H9 (cell line): ENCODE measurements at regions not wholly inside any gene's neighbourhood (a gene's known extent, or its start where the extent isn't known, plus 50 kb on each side); places are given as distances from the start of the nearest gene placed in this dataset.

ENCODE experiments used
- DNase-seq: peaks from one replicate; pipeline ENCODE4 v3.0.0-alpha.2; 2017
- H2AFZ ChIP-seq: one replicate; pipeline ENCODE4 v1.6.1; 2013; ENCODE audit warnings: mild to moderate bottlenecking, low read length, control low read depth, moderate library complexity
- H2AK5ac ChIP-seq: 2 replicates; pipeline ENCODE4 v1.6.1; 2013; ENCODE audit warnings: low read length, control low read depth, mixed read lengths; ENCODE audit not compliant: insufficient read length
- H2BK120ac ChIP-seq: one replicate; pipeline ENCODE4 v1.6.1; 2013; ENCODE audit warnings: low read depth, mild to moderate bottlenecking, low read length, control low read depth, inconsistent platforms; ENCODE audit not compliant: poor library complexity, severe bottlenecking
- H2BK12ac ChIP-seq: 2 replicates; pipeline ENCODE4 v1.6.1; 2013; ENCODE audit warnings: low read length, control low read depth, mixed read lengths, low read depth; ENCODE audit not compliant: insufficient read length
- H2BK15ac ChIP-seq: 2 replicates; pipeline ENCODE4 v1.6.1; 2013; ENCODE audit warnings: low read depth, low read length, control low read depth
- H2BK20ac ChIP-seq: one replicate; pipeline ENCODE4 v1.6.1; 2013; ENCODE audit warnings: low read depth, mild to moderate bottlenecking, low read length, control low read depth, inconsistent platforms; ENCODE audit not compliant: poor library complexity, severe bottlenecking
- H2BK5ac ChIP-seq: 2 replicates; pipeline ENCODE4 v1.6.1; 2013; ENCODE audit warnings: low read length, control low read depth, mixed read lengths; ENCODE audit not compliant: insufficient read length
- H3K14ac ChIP-seq: 2 replicates; pipeline ENCODE4 v1.6.1; 2013; ENCODE audit warnings: low read length, control low read depth; ENCODE audit not compliant: insufficient read depth
- H3K18ac ChIP-seq: 2 replicates; pipeline ENCODE4 v1.6.1; 2013; ENCODE audit warnings: low read depth, mild to moderate bottlenecking, mixed read lengths, low read length, control low read depth; ENCODE audit not compliant: insufficient read length
- H3K23ac ChIP-seq: 2 replicates; pipeline ENCODE4 v1.6.1; 2013; ENCODE audit warnings: low read length, control low read depth, mixed read lengths, low read depth; ENCODE audit not compliant: insufficient read length
- H3K23me2 ChIP-seq: 2 replicates; pipeline ENCODE4 v1.6.1; 2013; ENCODE audit warnings: low read depth, mild to moderate bottlenecking, mixed read lengths, low read length, control low read depth; ENCODE audit not compliant: insufficient read length, poor library complexity, severe bottlenecking
- H3K27ac ChIP-seq: 2 replicates; pipeline ENCODE4 v1.5.1; 2013; ENCODE audit warnings: low read length, control low read depth, mixed read lengths, low read depth; ENCODE audit not compliant: insufficient read length
- H3K27me3 ChIP-seq: 2 replicates; pipeline ENCODE4 v1.6.1; 2013; ENCODE audit warnings: low read length, control low read depth, inconsistent platforms; ENCODE audit not compliant: insufficient read depth
- H3K4ac ChIP-seq: 2 replicates; pipeline ENCODE4 v1.6.1; 2013; ENCODE audit warnings: low read depth, mild to moderate bottlenecking, control low read depth, inconsistent platforms, low read length, moderate library complexity
- H3K4me1 ChIP-seq: 2 replicates; pipeline ENCODE4 v1.6.1; 2013; ENCODE audit warnings: low read length, control low read depth, inconsistent platforms; ENCODE audit not compliant: insufficient read depth
- H3K4me2 ChIP-seq: 2 replicates; pipeline ENCODE4 v1.6.1; 2013; ENCODE audit warnings: low read length, control low read depth, mixed read lengths; ENCODE audit not compliant: insufficient read length, insufficient read depth
- H3K56ac ChIP-seq: 2 replicates; pipeline ENCODE4 v1.6.1; 2013; ENCODE audit warnings: low read depth, mild to moderate bottlenecking, mixed read lengths, low read length, control low read depth; ENCODE audit not compliant: insufficient read length
- H3K79me1 ChIP-seq: 2 replicates; pipeline ENCODE4 v1.6.1; 2013; ENCODE audit warnings: low read depth, mild to moderate bottlenecking, moderate library complexity, low read length, control low read depth, inconsistent platforms; ENCODE audit not compliant: insufficient read depth, poor library complexity, severe bottlenecking
- H3K79me2 ChIP-seq: 2 replicates; pipeline ENCODE4 v1.6.1; 2013; ENCODE audit warnings: low read length, control low read depth, inconsistent platforms; ENCODE audit not compliant: insufficient read depth
- H3K9ac ChIP-seq: 2 replicates; pipeline ENCODE4 v1.6.1; 2013; ENCODE audit warnings: low read length, control low read depth, mixed read lengths; ENCODE audit not compliant: insufficient read length; ENCODE audit errors: extremely low read depth
- H3K9me3 ChIP-seq: one replicate; pipeline ENCODE4 v1.6.1; 2013; ENCODE audit warnings: low read depth, low read length, inconsistent platforms; ENCODE audit not compliant: control insufficient read depth
- H3T11ph ChIP-seq: one replicate; pipeline ENCODE4 v1.6.1; 2013; ENCODE audit warnings: mild to moderate bottlenecking, low read length, control low read depth, inconsistent platforms
- H4K20me1 ChIP-seq: one replicate; pipeline ENCODE4 v1.6.1; 2013; ENCODE audit not compliant: control insufficient read depth, insufficient read length, insufficient read depth
- H4K5ac ChIP-seq: 2 replicates; pipeline ENCODE4 v1.6.1; 2013; ENCODE audit warnings: low read depth, mild to moderate bottlenecking, mixed read lengths, low read length, control low read depth; ENCODE audit not compliant: insufficient read length
- H4K8ac ChIP-seq: replicated peaks from 2 replicates; pipeline ENCODE4 v1.6.1; 2013; ENCODE audit warnings: low read length, control low read depth, mixed read lengths, low read depth; ENCODE audit not compliant: insufficient read length
- H4K91ac ChIP-seq: 2 replicates; pipeline ENCODE4 v1.6.1; 2013; ENCODE audit warnings: low read depth, mild to moderate bottlenecking, moderate library complexity, mixed read lengths, low read length, control low read depth; ENCODE audit not compliant: insufficient read length
- H3K27ac Mint-ChIP-seq, 3 experiments: 2 replicates in 2 of 3; 3 replicates in 1 of 3; pipeline ENCODE4 v1.8.0; 2020 to 2021; ENCODE audit warnings: mixed read lengths in 3 of 3, mild to moderate bottlenecking in 1 of 3, moderate library complexity in 1 of 3
- H3K27me3 Mint-ChIP-seq: 2 replicates; pipeline ENCODE4 v1.8.0; 2021; ENCODE audit warnings: low read depth, mild to moderate bottlenecking, moderate library complexity, mixed read lengths
- H3K36me3 Mint-ChIP-seq, 3 experiments: 2 replicates in 2 of 3; 3 replicates in 1 of 3; pipeline ENCODE4 v1.8.0; 2020 to 2021; ENCODE audit warnings: low read depth in 3 of 3, mixed read lengths in 3 of 3; ENCODE audit not compliant: insufficient read depth in 1 of 3
- H3K4me1 Mint-ChIP-seq, 2 experiments: 2 replicates each; pipeline ENCODE4 v1.8.0; 2020; ENCODE audit warnings: mixed read lengths in 2 of 2
- H3K4me3 Mint-ChIP-seq, 2 experiments: 2 replicates in 1 of 2; 3 replicates in 1 of 2; pipeline ENCODE4 v1.8.0; 2020 to 2021; ENCODE audit warnings: mild to moderate bottlenecking in 2 of 2, mixed read lengths in 2 of 2, moderate library complexity in 1 of 2
- H3K9me3 Mint-ChIP-seq, 2 experiments: 2 replicates in 1 of 2; 3 replicates in 1 of 2; pipeline ENCODE4 v1.8.0; 2020; ENCODE audit warnings: mild to moderate bottlenecking in 2 of 2, mixed read lengths in 2 of 2, moderate library complexity in 1 of 2
- CTCF ChIP-seq: fragments of 200-600 bp; sonication (generic); conservative IDR thresholded peaks from 3 replicates; pipeline ENCODE4 v1.8.0; 2021; ENCODE audit warnings: antibody characterized with exemption, mild to moderate bottlenecking
- WGBS: extraction: QIAGEN DNeasy Blood & Tissue Kit; methylation state at CpG from one replicate; pipeline ENCODE4 v1.1.7; 2013; ENCODE audit warnings: missing lambda C conversion rate, low lambda C conversion rate, mixed read lengths; ENCODE audit not compliant: insufficient read length; ENCODE audit errors: extremely low coverage; 5-methylcytosine and 5-hydroxymethylcytosine counted together

GRCh38 chr2:191580581-191580980 lies 97.4 kb upstream of the NABP1 start:
- H4K8ac ChIP-seq, result no peak overlapping the region
- no peak overlapping the region for H3K9ac ChIP-seq
- no peak overlapping the region for H2BK20ac ChIP-seq
- H3K23ac ChIP-seq, result no peak overlapping the region
- H2BK120ac ChIP-seq, result no peak overlapping the region
- no peak overlapping the region for H2AFZ ChIP-seq
- H3K79me2 ChIP-seq, result no peaks in the 10 kb centered on the region
- no peak for TF ChIP-seq CTCF
- no peak overlapping the region for H3K4me2 ChIP-seq
- H3K4me1 ChIP-seq, result no peaks in the 10 kb centered on the region
- no peak overlapping the region for H3T11ph ChIP-seq
- no peak overlapping the region for H3K4ac ChIP-seq
- H3K79me1 ChIP-seq, result no peaks in the 10 kb centered on the region
- no peak overlapping the region for H3K27ac ChIP-seq
- no peak overlapping the region for H3K4me3 Mint-ChIP-seq
- H3K18ac ChIP-seq, result no peak overlapping the region
- no peaks in the 10 kb centered on the region for H3K9me3 Mint-ChIP-seq
- H3K56ac ChIP-seq, result no peak overlapping the region
- no peak overlapping the region for H2BK15ac ChIP-seq
- H3K9me3 ChIP-seq, result no peaks in the 10 kb centered on the region
- no peak overlapping the region for H4K5ac ChIP-seq
- no peak overlapping the region for H2AK5ac ChIP-seq
- no peaks in the 10 kb centered on the region for H4K20me1 ChIP-seq
- no peak overlapping the region for H2BK5ac ChIP-seq
- H3K36me3 Mint-ChIP-seq, result no peaks in the 10 kb centered on the region
- H3K27me3 ChIP-seq, result no peaks in the 10 kb centered on the region
- H3K14ac ChIP-seq, result no peak overlapping the region
- H2BK12ac ChIP-seq, result no peak overlapping the region
- H3K4me1 Mint-ChIP-seq, result peaks cover 5 to 7% of the 10 kb centered on the region in 2 experiments; a peak in 3 of 4 replicates
- H3K27ac Mint-ChIP-seq, result no peak overlapping the region
- no peak overlapping the region for H4K91ac ChIP-seq
- WGBS, result no CpG with 5 or more reads among the region's 4 CpGs
- DNase-seq, result no peak
- H3K23me2 ChIP-seq, result no peaks in the 10 kb centered on the region
- H3K27me3 Mint-ChIP-seq, result 0 out of 2 replicates have a peak, but pooled peaks cover 2% of the 10 kb centered on the region
